Endothelial cell (in vitro differentiated cells): ENCODE measurements at regions not wholly inside any gene's neighbourhood (a gene's known extent, or its start where the extent isn't known, plus 50 kb on each side); places are given as distances from the start of the nearest gene placed in this dataset.

Source experiments
- DNase-seq: peaks from one replicate; pipeline ENCODE4 v3.0.0; 2021; ENCODE audit warnings: low spot score
- H3K27ac Mint-ChIP-seq: one replicate; pipeline ENCODE4 v1.8.0; 2021; ENCODE audit warnings: mixed read lengths, inconsistent platforms; ENCODE audit not compliant: unreplicated experiment
- H3K27me3 Mint-ChIP-seq: one replicate; pipeline ENCODE4 v1.8.0; 2021; ENCODE audit warnings: mild to moderate bottlenecking, moderate library complexity, mixed read lengths, inconsistent platforms; ENCODE audit not compliant: unreplicated experiment
- H3K36me3 Mint-ChIP-seq: one replicate; pipeline ENCODE4 v1.8.0; 2021; ENCODE audit warnings: mild to moderate bottlenecking, low read depth, mixed read lengths, inconsistent platforms; ENCODE audit not compliant: unreplicated experiment
- H3K4me1 Mint-ChIP-seq: one replicate; pipeline ENCODE4 v1.8.0; 2021; ENCODE audit warnings: mild to moderate bottlenecking, mixed read lengths, inconsistent platforms; ENCODE audit not compliant: unreplicated experiment
- H3K4me3 Mint-ChIP-seq: one replicate; pipeline ENCODE4 v1.8.0; 2021; ENCODE audit warnings: mild to moderate bottlenecking, mixed read lengths, inconsistent platforms; ENCODE audit not compliant: unreplicated experiment
- H3K9me3 Mint-ChIP-seq: one replicate; pipeline ENCODE4 v1.8.0; 2021; ENCODE audit warnings: mixed read lengths, inconsistent platforms; ENCODE audit not compliant: unreplicated experiment
- TF ChIP-seq, protein P1 (sequence below): fragments of 200-600 bp; sonication (generic); IDR thresholded peaks from one replicate; pipeline ENCODE4 v1.5.0; 2021; ENCODE audit warnings: antibody characterized with exemption; ENCODE audit not compliant: unreplicated experiment

DNA sequence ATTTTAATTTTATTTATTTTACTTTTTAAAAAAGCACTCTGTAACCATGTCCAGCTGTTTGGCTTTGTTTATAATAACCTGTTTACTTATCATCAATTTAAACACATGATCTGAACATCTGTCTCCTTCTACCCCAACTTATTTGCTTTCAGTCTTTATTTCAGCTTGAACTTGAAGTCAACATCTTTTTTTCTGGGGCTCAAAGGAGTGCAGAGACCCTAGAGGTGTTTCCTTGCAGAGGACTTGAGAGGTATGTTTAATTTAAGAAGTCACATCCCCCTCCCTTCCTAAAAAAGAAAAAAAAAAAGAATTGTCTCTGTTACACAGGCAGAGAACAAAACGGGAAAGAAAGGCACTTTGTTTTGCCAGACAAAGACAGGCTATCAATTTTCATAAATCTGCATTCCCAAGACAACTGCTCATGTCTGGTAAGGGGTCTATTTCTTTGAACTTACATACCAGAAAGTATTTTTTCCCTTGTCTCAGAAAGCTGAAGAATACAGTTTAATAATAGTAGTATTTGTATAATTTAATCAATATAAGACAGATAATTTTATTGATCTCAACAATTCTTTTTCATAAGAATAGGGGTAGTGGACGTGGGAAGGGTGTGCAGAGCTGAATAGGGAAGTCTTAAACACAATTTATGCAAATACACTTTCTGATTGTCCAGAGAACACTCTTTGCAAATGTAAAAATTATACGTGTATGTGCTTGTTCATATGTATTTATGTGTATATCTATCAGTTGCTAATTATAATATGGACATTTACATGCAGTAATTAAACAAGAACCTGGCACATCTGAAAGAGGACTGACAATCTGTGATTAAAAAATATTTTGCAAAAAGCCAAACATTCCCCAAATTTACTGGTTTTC lies 109.7 kb upstream of the PDZRN3 start:
- no peak for DNase-seq
- no peak overlapping the region for H3K27ac Mint-ChIP-seq
- H3K4me1 Mint-ChIP-seq = no peaks in the 10 kb centered on the region
- no peak overlapping the region for H3K4me3 Mint-ChIP-seq
- no peaks in the 10 kb centered on the region for H3K27me3 Mint-ChIP-seq
- H3K36me3 Mint-ChIP-seq = no peaks in the 10 kb centered on the region
- no peaks in the 10 kb centered on the region for H3K9me3 Mint-ChIP-seq
- TF ChIP-seq, protein P1, sequence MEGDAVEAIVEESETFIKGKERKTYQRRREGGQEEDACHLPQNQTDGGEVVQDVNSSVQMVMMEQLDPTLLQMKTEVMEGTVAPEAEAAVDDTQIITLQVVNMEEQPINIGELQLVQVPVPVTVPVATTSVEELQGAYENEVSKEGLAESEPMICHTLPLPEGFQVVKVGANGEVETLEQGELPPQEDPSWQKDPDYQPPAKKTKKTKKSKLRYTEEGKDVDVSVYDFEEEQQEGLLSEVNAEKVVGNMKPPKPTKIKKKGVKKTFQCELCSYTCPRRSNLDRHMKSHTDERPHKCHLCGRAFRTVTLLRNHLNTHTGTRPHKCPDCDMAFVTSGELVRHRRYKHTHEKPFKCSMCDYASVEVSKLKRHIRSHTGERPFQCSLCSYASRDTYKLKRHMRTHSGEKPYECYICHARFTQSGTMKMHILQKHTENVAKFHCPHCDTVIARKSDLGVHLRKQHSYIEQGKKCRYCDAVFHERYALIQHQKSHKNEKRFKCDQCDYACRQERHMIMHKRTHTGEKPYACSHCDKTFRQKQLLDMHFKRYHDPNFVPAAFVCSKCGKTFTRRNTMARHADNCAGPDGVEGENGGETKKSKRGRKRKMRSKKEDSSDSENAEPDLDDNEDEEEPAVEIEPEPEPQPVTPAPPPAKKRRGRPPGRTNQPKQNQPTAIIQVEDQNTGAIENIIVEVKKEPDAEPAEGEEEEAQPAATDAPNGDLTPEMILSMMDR = no peak

DNA sequence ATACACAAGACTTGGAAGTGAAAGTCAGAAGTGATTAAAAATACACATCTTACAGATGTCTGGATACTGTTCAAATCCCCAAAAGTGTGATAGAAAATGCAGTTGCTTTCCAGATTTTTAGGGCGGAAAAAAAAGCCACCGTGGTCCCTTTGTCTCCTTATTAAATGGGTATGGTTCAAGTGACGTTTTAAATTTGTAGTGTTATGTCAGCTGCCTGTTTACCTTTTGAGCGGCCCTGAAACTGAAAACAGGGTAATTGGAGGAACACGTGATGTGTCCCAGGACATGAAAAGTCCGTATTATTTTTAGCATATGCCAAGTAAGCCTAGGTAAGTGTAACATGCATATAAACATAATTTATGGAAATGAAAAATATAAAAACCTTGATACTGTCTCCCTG lies 109.0 kb upstream of the PDZRN3 start:
- TF ChIP-seq, protein P1 = no peak
- Mint-ChIP-seq H3K27me3 (no peaks in the 10 kb centered on the region), H3K4me1 (no peaks in the 10 kb centered on the region), H3K27ac (no peak overlapping the region), H3K36me3 (no peaks in the 10 kb centered on the region), H3K9me3 (no peaks in the 10 kb centered on the region), H3K4me3 (no peak overlapping the region)
- no peak for DNase-seq

- no peak overlapping the region for H3K27ac Mint-ChIP-seq
- no peak for DNase-seq
- no peak overlapping the region for H3K4me3 Mint-ChIP-seq
- TF ChIP-seq, protein P1 = no peak
- no peaks in the 10 kb centered on the region for H3K27me3 Mint-ChIP-seq
- H3K36me3 Mint-ChIP-seq = no peaks in the 10 kb centered on the region
- H3K4me1 Mint-ChIP-seq = peaks cover 2% of the 10 kb centered on the region
- H3K9me3 Mint-ChIP-seq = no peaks in the 10 kb centered on the region
These were observed 105.3 kb upstream of the PDZRN3 start for GRCh38 chr3:73729969-73730440.

- DNase-seq = no peak
- Mint-ChIP-seq H3K4me3 (no peak overlapping the region), H3K9me3 (no peaks in the 10 kb centered on the region), H3K4me1 (peaks cover 2% of the 10 kb centered on the region), H3K27ac (no peak overlapping the region), H3K27me3 (no peaks in the 10 kb centered on the region), H3K36me3 (no peaks in the 10 kb centered on the region)
- TF ChIP-seq, protein P1 = no peak
These were observed 103.1 kb upstream of the PDZRN3 start for GRCh38 chr3:73727854-73728253.

DNA sequence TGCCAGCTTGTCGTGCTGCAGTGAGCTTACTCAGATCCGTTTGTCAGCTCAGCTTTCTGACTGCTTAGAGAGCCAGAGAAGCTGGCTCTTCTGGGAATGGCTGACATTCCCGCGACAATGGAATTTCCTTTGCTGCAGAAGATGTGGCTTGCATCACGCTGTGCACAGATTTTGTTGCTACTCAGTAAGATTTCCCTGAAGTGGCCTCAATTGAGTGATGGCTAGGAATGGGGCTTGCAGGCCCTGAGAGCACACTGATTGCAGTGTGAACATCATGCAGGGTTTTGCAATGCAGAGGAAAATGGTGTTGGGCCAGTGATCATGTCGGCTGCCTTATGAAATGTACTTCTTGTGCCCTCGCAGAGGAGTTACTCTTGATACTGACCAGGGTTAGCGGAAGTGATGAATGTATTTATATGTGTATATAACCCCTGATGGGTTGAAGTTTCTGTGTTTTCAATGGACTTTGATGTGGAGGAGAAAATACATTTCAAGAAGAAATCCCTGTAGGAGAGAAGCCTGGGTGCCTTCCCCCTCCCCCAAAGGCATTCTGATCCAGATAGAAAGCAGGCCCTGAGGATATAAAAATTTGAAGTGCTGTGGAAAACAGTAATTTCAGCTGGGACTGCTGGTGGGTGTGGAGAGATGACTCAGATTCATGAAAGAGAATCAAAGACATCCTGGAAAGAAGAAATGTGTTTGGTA lies 102.5 kb upstream of the PDZRN3 start:
- no peak overlapping the region for H3K4me3 Mint-ChIP-seq

More for the DNA sequence above, 102.5 kb upstream of the PDZRN3 start:
- no peaks in the 10 kb centered on the region for H3K36me3 Mint-ChIP-seq
- DNase-seq = no peak
- TF ChIP-seq, protein P1 = no peak
- H3K27me3 Mint-ChIP-seq = no peaks in the 10 kb centered on the region
- peaks cover 2% of the 10 kb centered on the region for H3K4me1 Mint-ChIP-seq
- H3K27ac Mint-ChIP-seq = no peak overlapping the region
- no peaks in the 10 kb centered on the region for H3K9me3 Mint-ChIP-seq
